ENCODE measurements at regions not wholly inside any gene's neighbourhood (a gene's known extent, or its start where the extent isn't known, plus 50 kb on each side); places are given as distances from the start of the nearest gene placed in this dataset.

DNA sequence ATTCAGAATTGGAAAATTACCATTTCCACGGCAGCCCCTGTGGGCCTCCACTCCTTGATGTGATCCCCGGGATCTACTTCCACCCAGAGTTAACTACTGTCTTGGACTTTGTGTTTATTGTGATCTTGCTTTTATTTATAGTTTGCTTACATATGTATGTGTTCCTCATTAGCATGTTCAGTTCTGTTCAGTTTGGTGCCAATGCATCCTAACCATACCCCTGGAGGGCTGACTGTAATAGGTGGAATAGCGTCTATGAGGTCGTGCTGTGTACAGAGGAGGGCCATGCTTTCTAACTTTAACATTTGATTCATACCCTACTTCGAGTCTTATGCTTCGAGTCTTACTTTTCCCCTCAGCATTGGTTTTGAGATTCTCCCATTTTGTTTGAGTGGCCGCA is 104.3 kb upstream of the SLC24A3 start:
- no peak overlapping the region for H3K4me3 ChIP-seq (ENCODE audit: low read depth, low read length)
- TF ChIP-seq, protein P1, sequence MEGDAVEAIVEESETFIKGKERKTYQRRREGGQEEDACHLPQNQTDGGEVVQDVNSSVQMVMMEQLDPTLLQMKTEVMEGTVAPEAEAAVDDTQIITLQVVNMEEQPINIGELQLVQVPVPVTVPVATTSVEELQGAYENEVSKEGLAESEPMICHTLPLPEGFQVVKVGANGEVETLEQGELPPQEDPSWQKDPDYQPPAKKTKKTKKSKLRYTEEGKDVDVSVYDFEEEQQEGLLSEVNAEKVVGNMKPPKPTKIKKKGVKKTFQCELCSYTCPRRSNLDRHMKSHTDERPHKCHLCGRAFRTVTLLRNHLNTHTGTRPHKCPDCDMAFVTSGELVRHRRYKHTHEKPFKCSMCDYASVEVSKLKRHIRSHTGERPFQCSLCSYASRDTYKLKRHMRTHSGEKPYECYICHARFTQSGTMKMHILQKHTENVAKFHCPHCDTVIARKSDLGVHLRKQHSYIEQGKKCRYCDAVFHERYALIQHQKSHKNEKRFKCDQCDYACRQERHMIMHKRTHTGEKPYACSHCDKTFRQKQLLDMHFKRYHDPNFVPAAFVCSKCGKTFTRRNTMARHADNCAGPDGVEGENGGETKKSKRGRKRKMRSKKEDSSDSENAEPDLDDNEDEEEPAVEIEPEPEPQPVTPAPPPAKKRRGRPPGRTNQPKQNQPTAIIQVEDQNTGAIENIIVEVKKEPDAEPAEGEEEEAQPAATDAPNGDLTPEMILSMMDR (conservative IDR thresholded peaks at IDR 0.05; ENCODE audit: low read depth, low read length) = no peak
- DNase-seq (ENCODE audit: low read depth) = no peak

DNA sequence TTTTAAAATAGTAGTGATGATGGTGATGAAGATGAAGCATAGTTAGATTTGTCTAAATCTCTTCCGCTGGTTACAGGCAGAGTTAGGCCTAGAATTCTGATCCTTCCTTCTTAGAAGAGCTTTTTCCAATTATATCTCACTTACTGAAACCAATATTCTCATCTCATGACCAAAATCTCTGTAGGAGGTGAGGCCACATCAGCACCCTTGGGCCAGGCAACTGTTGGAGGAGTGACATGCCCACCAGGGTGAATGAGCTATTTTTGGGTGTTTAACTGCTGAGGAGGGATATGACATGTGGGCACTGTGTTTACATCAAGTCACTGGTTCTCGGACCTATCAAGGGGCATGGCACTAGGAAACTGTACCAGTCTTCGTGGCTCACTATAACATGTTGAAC is 102.2 kb upstream of the SLC24A3 start:
- DNase-seq (ENCODE audit: low read depth) = no peak
- TF ChIP-seq, protein P1 (conservative IDR thresholded peaks at IDR 0.05; ENCODE audit: low read depth, low read length) = no peak
- H3K4me3 ChIP-seq (ENCODE audit: low read depth, low read length) = no peak overlapping the region

DNA sequence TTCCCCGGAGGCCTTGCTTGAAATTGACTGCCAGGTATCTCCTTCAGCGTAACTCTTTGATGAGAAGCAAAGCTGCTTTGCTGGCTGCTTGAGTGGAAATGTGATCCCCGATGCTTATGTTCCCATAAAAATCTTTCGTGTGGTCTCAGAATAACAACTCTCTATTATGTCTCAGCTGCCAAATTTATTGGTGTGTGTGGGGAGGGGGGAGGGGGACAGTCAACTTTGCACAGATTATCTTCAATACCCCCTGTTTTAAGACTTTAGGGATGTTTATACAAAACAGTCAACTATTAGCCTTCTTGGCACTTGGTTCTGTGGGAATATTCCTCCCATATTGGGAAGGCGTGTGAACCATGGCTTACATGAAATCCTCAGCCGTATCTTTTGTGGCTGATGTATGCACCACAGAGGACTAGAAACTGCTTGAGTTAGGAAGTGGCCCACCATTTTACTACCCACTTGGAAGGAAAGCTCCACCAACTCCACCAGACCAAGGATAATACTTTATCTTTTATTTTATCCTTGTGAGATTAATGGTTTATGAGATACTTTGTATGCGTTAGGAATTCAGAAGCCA is 101.5 kb upstream of the SLC24A3 start:
- H3K4me3 ChIP-seq (ENCODE audit: low read depth, low read length) = no peak overlapping the region
- no peak for DNase-seq (ENCODE audit: low read depth)
- TF ChIP-seq, protein P1 (conservative IDR thresholded peaks at IDR 0.05; ENCODE audit: low read depth, low read length) = no peak

DNA sequence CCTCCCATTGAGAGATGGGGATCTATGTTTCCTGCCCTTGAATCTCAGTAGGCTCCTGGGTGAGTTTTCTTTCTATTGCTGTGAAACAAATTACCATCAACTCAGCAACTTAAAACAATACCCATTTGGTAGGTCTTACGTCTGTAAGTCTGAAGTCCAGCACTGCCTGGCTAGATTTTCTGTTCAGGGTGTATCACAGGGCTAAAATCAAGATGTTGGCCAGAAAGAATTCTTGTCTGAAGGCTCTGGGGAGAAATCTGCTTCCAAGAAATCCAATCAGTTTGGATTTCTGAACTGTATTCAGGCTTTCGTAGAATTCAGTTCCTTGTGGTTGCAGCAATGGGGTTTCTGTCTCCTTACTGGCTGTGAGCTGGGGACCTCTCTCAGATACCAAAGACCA is 99.6 kb upstream of the SLC24A3 start:
- DNase-seq (ENCODE audit: low read depth) = no peak
- no peak overlapping the region for H3K4me3 ChIP-seq (ENCODE audit: low read depth, low read length)
- TF ChIP-seq, protein P1 (conservative IDR thresholded peaks at IDR 0.05; ENCODE audit: low read depth, low read length) = no peak

DNA sequence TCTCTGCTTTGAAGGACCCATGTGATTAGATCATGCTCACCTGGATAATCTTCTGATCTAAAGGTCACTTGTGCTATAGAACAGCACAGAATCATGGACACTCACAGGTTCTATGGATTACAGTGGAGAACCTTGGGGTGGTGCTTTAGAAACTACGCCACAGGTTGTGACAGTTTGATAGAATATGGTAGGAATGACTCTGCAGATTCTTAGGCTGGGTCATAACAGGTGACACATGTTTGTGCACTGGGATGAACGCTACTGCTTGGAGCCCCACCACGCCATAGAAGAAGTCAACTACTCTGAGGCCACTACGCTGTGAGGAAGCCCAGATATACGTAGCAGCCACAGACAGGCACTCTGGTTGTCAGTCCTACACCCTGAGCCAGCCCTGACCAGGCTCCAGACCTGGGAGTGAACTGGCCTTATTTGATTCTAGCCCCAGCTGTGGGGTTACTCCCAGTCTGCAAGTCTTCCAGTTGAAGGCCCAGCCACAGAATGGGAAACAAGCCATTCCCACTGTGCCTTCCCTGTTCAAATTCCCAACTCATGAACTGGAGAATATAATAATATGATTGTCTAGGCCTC is 99.0 kb upstream of the SLC24A3 start:
- TF ChIP-seq, protein P1 (conservative IDR thresholded peaks at IDR 0.05; ENCODE audit: low read depth, low read length) = no peak
- H3K4me3 ChIP-seq (ENCODE audit: low read depth, low read length) = no peak overlapping the region
- no peak for DNase-seq (ENCODE audit: low read depth)

DNA sequence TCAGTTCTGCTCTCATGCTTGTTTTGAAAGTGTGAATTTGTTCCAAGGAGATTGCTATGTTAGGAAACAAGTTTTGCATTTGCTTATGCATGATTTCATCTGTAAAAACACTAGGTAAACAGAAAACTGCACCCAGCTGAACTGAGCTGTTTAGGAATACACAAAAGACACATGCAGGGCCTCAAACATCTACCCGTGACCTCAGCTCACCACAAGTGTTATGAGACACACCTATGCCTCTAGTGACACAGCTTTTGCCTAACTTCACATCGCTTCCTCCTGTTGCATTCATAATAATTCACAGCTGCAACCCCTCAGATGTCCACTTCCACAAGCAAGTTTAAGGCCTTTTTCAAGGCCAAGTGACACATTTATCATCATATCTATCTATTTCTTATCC is 98.0 kb upstream of the SLC24A3 start:
- H3K4me3 ChIP-seq (ENCODE audit: low read depth, low read length) = no peak overlapping the region
- no peak for DNase-seq (ENCODE audit: low read depth)
- TF ChIP-seq, protein P1 (conservative IDR thresholded peaks at IDR 0.05; ENCODE audit: low read depth, low read length) = no peak

DNA sequence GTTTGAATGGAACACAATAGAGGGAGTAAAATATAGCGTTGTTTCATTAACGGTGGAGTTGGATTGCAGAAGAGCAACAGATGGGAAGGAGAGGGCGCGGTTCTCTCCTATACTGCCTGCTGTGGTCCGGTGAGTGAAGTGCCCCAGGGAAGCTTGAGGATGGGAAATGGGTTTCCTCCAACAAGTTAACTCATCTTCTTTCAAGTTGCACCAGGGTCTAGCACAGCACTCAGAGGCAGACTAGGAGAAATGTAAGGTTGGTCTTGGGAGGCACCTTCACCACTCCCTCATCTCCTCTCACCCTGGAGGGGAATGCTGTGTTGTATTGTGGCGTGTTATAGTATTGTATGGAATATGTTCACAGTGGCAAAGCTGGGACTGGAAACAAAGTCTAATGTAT is 96.9 kb upstream of the SLC24A3 start:
- no peak for DNase-seq (ENCODE audit: low read depth)
- TF ChIP-seq, protein P1 (conservative IDR thresholded peaks at IDR 0.05; ENCODE audit: low read depth, low read length) = no peak
- H3K4me3 ChIP-seq (ENCODE audit: low read depth, low read length) = no peak overlapping the region

Measured in choroid plexus epithelial cell (primary cell).